Epidermal melanocyte (primary cell): ENCODE measurements at regions not wholly inside any gene's neighbourhood (a gene's known extent, or its start where the extent isn't known, plus 50 kb on each side); places are given as distances from the start of the nearest gene placed in this dataset.

Source experiments
- DNase-seq: peaks from one replicate; pipeline ENCODE4 v3.0.0; 2011; ENCODE audit warnings: low spot score; ENCODE audit not compliant: insufficient read length

- no peak for DNase-seq
Observed at GRCh38 chr18:27645929-27646328, 460.8 kb upstream of the CHST9 start.

- no peak for DNase-seq
Observed at GRCh38 chr18:27636576-27637085, 451.5 kb upstream of the CHST9 start.

GRCh38 chr18:27632706-27633105 lies 447.6 kb upstream of the CHST9 start:
- DNase-seq, result no peak

DNA sequence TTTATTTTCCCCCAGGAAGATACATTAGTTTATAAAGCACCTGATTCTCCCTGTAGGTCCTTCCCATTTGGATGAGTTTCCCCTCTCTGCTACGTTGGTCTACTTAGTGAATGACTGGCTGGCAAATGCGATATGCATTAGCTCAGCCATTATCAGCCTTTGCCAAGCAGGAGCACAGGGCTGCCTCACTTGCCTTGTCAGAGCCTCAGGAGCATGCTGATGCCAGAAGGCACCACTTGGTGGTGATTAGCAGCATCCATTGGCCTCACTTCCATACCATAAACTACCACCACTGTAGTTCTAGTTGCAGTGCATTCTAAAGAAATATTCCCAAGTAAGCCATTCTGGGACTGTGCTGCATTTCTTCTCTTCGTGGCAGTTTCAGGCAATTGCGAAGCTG lies 442.8 kb upstream of the CHST9 start:
- no peak for DNase-seq

- no peak for DNase-seq
Observed at GRCh38 chr18:27621236-27621890, 436.3 kb upstream of the CHST9 start.

DNA sequence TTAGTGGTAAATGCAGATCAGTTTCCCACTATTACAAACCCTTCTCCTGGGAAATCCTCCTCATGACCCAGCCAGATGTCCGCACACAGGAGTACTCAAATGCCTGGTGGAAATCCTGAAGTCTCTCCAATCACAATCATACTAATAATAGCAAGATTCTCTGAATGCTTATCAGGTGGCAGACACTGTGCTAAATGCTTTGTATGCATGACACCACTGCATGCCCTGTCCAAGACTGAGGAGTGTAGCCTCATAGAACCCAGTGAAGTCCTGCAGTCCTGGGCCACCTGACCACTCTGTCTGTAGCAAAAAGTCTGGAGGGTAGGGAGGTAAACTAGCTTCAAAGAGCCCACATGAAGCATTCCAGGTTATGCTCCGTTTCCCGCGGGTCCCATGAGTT lies 434.8 kb upstream of the CHST9 start:
- DNase-seq, result no peak

DNA sequence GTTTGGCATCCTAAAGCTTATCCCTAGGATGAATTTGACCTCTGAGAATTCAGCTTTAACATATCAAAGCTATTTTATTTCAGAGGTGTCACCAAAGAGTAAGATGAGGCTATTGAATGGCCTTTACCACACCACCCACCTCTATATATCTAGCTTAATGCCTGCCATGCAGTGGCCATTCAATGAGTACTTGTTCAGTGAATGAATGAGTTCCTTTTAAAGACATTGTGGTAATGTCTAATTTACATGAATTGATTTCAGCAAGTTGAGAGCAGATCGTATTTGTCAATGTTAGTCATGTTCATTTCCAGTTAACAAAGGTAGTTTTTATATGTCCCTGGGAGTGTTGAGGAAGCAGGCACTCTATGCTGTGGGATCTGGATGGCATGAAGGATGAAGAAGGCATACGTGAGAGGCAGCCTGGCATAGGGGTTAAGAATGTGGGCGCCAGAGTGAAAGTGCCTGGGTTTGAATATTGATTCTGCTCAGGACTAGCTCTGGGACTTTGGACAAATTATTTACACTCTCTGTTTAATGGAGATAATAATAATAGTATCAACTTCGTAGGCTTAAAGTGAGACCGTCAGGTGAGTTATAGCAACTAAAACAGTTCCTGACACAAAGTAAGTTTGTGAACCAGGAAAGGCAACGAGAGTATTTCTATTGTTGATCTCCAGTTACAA lies 434.1 kb upstream of the CHST9 start:
- no peak for DNase-seq

DNA sequence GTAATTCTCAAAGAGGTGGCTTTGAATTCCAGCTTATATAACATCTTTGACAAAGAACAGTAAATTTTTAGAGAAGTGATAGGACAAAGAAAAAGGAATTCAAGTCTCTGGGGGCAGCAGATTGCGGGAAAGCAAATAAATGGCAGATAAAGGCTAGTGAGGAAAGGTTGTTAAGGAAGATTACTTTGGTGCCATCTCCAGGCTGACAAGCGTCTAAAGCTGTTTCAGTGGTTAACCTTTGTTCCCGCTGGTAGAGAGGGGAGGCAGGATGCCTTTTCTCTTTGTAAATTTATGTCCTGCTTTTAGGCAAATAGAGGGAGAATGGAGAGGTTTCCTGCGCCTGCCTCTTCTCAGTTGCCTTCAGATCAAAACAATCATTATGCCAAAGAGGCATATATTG lies 431.2 kb upstream of the CHST9 start:
- DNase-seq, result no peak

- no peak for DNase-seq
Observed at GRCh38 chr18:27614951-27615844, 430.1 kb upstream of the CHST9 start.

DNA sequence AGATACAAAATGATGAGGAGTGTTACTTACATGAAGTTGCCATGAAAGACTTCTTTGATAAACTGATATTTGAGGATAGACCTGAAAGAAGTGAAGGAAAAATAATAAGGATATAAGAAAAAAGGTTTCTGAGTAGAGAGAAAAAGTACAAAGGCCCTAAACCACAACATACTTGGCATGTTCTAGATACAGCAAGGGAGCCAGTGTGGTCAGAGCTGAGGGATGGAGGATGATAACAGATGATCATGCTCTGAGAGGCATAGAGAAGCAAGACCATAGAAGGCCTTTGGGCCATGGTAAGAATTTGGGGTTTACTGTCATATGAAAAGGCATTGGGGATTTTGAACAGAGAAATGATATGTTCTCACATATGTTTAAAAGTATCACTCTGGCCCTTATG lies 424.1 kb upstream of the CHST9 start:
- DNase-seq, result no peak

GRCh38 chr18:27608742-27609141 lies 423.6 kb upstream of the CHST9 start:
- no peak for DNase-seq

- DNase-seq, result no peak
Observed at GRCh38 chr18:27608174-27608573, 423.1 kb upstream of the CHST9 start.

- no peak for DNase-seq
Observed at GRCh38 chr18:27606741-27607140, 421.6 kb upstream of the CHST9 start.

DNA sequence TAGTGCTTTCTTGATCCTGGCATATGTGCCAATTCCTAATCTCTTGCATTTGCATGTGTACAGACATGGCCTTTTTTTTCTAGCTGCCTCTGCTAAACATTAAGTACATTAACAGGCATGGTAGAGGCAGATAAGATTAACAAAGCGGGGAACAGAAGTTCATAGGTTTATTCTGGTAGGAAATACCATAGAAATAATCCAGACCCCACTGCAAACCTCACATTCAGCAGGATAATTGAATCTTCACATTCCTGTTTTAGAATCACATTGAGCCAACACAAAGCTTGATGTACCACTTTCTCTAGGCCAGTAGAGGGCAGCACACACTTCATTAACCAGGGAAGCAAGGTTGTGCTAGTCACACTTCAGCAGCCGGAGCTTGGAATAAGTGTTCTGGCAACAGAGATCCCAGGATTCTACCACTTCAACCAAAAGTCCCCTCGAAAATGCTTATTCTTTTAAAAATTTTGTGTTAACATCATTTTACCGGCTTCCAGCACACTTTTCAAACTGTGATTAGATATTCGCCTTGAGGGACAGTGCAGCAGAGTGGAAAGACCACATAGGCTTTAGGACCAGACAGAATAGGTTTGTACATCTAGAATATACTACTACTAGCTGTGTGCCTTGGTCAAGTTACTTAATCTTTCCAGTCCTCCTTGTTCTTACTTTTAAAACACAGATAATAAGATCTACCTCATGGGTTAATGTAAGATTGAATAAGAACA lies 420.2 kb upstream of the CHST9 start:
- peak; percentile 52 for DNase-seq

GRCh38 chr18:27604583-27604982 lies 419.5 kb upstream of the CHST9 start:
- no peak for DNase-seq

- DNase-seq, result no peak
Observed at GRCh38 chr18:27602092-27602491, 417.0 kb upstream of the CHST9 start.

GRCh38 chr18:27600245-27600644 lies 415.1 kb upstream of the CHST9 start:
- no peak for DNase-seq

GRCh38 chr18:27599202-27599829 lies 414.2 kb upstream of the CHST9 start:
- no peak for DNase-seq

- DNase-seq, result no peak
Observed at GRCh38 chr18:27595113-27595838, 410.2 kb upstream of the CHST9 start.

GRCh38 chr18:27585602-27586173 lies 400.6 kb upstream of the CHST9 start:
- no peak for DNase-seq
